ENCODE measurements at regions not wholly inside any gene's neighbourhood (a gene's known extent, or its start where the extent isn't known, plus 50 kb on each side); places are given as distances from the start of the nearest gene placed in this dataset.

GRCh38 chr6:80872951-80873308 is 766.5 kb downstream of the BCKDHB start (continued):
- TF ChIP-seq ZNF549 (tag by site-specific recombination; IDR thresholded peaks at IDR 0.05) (no peak), ZFP41 (tag by site-specific recombination; IDR thresholded peaks at IDR 0.05; ENCODE audit: borderline replicate concordance) (no peak), ZNF48 (tag by site-specific recombination; IDR thresholded peaks at IDR 0.05) (no peak), ZNF266 (tag by site-specific recombination; IDR thresholded peaks at IDR 0.05; ENCODE audit: low read depth) (no peak)

DNA sequence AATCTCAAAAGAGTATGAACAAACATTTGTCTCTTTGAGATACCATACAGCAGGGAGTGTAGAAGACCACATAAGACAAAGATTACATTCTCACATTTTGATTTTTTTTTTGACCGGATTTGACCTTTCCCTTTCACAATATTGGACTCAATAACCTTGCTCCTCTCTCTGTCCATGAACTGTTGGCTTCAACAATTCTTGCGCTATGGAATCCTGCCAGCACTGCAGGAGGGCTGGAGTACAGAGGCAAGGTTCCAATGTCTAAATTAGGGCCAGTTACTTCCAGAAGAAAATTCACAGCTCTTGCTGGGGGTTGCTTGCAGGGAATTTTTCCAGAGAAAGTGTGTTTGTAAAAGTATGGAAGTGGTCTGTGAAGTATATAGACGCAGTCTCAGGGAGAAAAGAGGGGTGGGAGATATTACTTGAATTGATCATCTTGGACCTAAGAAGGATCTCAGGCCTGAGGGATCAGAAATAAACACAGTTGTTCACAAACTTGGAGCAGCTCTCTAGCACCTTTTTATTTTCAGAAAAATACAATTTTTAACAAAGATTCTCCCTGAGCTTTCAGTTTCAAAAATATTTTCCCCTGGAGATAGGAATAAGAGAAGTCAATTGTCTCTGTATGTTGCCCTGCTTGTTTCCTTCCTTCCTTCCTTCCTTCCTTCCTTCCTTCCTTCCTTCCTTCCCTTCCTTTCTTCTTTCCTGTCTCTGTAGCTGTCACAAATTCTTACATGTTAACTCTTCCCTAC is 765.9 kb downstream of the BCKDHB start:
- H3K4me1 ChIP-seq (ENCODE audit: control insufficient read depth, insufficient read depth, low read length) = no peaks in the 10 kb centered on the region
- POLR2A ChIA-PET = no interaction called here
- TF ChIP-seq SALL2 (tag by site-specific recombination; IDR thresholded peaks at IDR 0.05; ENCODE audit: borderline replicate concordance) (no peak), ZNF394 (tag by site-specific recombination; IDR thresholded peaks at IDR 0.05; ENCODE audit: borderline replicate concordance) (no peak), ZNF621 (tag by site-specific recombination; IDR thresholded peaks at IDR 0.05) (no peak), CTCF (tag by site-specific recombination; IDR thresholded peaks at IDR 0.05) (no peak), TSHZ1 (tag by site-specific recombination; IDR thresholded peaks at IDR 0.05; ENCODE audit: borderline replicate concordance) (no peak), BCL11A (tag by site-specific recombination; IDR thresholded peaks at IDR 0.05; ENCODE audit: low read depth) (no peak), REST (tag by site-specific recombination; IDR thresholded peaks at IDR 0.05) (no peak), REPIN1 (tag by site-specific recombination; IDR thresholded peaks at IDR 0.05; ENCODE audit: low read depth) (no peak), ZNF513 (tag by site-specific recombination; IDR thresholded peaks at IDR 0.05) (no peak), ZNF596 (tag by site-specific recombination; IDR thresholded peaks at IDR 0.05) (no peak), YY1 (tag by site-specific recombination; IDR thresholded peaks at IDR 0.05) (no peak), SP2 (tag by site-specific recombination; IDR thresholded peaks at IDR 0.05) (no peak)

More for the DNA sequence above, 765.9 kb downstream of the BCKDHB start:
- H3K36me3 ChIP-seq (ENCODE audit: control insufficient read depth in 2 of 2, insufficient read depth in 1 of 2, low read length in 2 of 2) = no peaks in the 10 kb centered on the region
- no peak overlapping the region for H3K27ac ChIP-seq (ENCODE audit: extremely low read depth, low read depth, low read length)
- CTCF ChIA-PET = no interaction called here
- no peak overlapping the region for H3K4me3 ChIP-seq (ENCODE audit: low read depth, low read length)
- no peaks in the 10 kb centered on the region for H3K9me3 ChIP-seq (ENCODE audit: control insufficient read depth, insufficient read depth, low read depth, low read length)
